Colon (tissue), 2 donors: ENCODE measurements at regions not wholly inside any gene's neighbourhood (a gene's known extent, or its start where the extent isn't known, plus 50 kb on each side); places are given as distances from the start of the nearest gene placed in this dataset.
"Not testable (repeated sequence)": the region's sequence is repeated elsewhere in the genome, so short reads cannot be mapped to it uniquely, and the experiment has no call there.

Experiments
- FAIRE-seq: peaks from 2 replicates; lab custom pipeline; 2012; peaks lifted over from hg19 to GRCh38; lab: Jason Lieb, UNC
- donor health status: control.
- donor health status: control.

DNA sequence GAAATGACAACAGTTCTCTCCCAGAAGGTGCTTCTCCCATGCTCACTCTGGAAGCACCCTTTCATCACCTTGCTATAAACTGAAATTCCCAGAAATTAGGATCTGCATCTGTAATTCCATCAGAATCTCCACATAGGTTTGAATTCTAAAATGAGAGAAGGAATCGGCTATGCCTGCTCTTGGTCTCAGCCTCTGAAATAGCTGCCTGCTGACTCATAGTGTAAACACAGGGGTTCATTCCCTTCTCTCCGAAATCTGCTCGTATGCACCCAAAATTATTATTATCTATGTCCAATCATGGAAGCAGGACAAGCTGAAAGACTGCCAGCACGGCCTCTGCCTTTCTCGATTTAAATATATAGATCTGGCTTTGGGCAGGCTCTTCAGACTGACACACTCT is 74.6 kb upstream of the TAB2 start:
- FAIRE-seq = no peak

GRCh38 chr6:149244105-149244504 is 73.4 kb upstream of the TAB2 start:
- FAIRE-seq = no peak

DNA sequence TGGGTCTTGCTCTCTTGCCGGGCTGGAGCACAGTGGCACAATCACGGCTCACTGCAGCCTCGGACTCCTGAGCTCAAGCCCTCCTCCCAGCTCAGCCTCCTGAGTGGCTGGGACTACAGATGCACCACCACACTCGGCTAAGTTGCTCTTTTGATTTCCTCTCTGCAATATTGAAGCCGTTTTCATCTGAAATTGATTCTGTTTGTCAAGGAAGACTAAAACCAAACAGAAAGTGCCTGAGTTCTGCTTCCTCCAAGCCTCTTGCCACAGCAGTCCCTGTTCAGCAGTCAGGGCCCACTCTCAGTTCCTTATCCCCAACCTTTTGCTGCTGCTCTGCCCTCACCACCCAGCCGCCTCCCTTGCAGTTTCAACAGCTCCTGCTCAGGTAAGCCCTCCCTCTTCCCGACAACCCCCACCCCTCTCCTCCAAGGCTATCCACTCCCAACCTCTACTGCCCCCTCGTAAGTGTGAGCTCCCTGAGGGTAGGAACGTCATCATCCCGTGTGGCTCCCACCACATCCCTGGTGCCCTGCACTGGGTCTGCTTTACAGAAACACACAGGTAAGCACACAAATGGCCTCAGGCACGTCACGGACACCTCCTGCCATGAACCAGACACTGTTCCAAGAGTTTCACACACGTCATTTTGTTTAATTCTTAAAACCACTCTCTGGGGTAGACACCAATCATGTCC is 70.7 kb upstream of the TAB2 start:
- no peak for FAIRE-seq

GRCh38 chr6:149247385-149247763 is 70.1 kb upstream of the TAB2 start:
- no peak for FAIRE-seq

DNA sequence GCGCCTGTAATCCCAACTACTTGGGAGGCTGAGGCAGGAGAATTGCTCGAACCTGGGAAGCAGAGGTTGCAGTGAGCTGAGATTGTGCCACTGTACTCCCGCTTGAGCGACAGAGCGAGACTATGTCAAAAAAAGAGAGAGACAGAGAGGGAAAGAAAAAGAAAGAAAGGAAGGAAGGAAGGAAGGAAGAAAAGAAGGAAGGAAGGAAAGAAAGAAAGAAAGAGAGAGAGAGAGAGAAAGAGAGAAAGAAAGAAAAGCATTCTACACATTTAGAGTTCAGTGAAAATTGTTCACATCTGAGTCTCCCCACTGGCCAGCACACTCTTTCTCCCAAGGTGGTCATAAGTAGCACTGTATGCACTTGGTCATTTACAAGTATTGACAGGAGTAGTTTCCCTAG is 69.2 kb upstream of the TAB2 start:
- FAIRE-seq = not testable (repeated sequence)

- no peak for FAIRE-seq
Measured at GRCh38 chr6:149248693-149249369, 68.7 kb upstream of the TAB2 start.

DNA sequence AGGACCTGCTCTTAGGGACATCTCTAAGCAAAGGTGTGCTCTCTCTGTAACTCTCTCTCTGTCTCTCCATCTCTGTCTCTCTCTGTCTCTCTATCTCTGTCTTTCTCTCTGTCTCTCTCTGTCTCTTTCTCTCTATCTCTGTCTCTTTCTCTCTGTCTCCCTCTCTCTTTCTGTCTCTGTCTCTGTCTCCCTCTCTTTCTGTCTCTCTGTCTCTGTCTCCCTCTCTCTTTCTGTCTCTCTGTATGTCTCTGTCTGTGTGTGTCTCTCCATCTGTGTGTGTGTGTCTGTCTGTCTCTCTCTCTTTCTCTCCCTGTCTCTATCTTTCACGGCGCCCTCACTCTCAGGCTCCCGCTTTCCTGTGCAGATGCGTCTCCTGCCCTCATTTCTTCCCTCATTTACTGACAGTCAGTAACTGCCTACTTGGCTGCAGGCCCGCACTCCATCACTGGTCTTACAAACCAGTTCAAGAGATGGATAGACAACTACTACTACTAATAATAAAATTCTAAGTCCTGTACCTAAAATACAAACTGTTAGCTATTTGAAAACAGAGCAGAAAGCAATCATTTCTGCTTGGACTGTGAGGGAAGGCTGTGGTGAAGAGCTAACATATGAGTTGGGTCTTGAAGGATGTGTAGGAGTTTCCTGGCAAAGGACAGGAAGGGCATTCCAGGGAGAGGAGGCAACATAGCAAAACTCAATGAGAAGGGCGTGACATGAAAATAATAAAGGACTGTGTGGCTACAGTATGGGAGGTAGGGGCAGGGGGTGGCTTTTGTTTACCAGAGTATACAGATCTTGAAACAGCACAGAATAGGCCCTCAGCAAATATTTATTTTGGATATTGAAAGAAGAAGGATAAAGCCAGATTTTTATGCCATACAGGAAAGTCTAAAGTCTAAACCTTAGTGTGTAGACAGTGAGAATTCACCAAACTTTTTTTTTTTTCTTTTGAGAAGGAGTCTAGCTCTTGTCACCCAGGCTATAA is 67.8 kb upstream of the TAB2 start:
- FAIRE-seq = no peak

- FAIRE-seq = no peak
Measured at GRCh38 chr6:149250951-149251350, 66.6 kb upstream of the TAB2 start.

DNA sequence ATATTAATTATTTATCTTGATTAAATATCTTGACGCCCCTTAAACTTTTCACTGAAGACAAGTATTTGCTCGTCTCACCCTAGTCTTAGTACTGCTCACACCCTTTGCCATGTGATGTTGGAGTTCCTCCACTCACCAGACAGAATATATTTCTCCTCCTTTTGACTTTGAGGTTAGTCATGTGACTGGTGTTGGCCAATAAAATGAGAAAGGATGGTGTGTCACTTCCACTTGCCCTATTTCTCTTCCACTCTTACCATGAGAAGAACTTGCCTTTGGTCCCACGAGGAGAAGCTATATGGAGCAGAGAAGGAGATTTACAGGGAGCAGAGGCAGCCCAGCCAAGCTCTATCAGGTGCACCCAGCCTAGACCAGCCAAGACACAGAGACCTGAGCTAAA is 64.9 kb upstream of the TAB2 start:
- no peak for FAIRE-seq

DNA sequence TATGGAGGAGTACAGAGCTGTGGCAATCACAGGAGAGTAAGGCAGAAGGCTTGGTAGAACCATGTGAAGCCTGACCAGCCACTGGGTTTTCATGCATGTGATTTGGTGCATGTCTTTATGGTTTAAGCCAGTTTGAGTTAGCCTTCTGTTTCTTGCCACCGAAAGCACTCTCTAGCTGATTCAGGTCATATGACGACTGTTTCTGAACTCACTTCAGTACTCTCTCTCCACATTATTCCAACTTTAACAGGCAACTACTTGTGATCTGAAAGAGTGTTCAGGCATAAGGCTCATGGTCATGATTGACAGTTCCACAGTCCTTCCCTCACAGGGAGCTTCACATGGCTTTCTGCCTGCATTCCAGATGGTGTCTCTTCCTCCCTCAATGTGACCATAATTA is 63.3 kb upstream of the TAB2 start:
- no peak for FAIRE-seq

- FAIRE-seq = no peak
Measured at GRCh38 chr6:149259753-149260152, 57.8 kb upstream of the TAB2 start.

- no peak for FAIRE-seq
Measured at GRCh38 chr6:149260214-149260874, 57.2 kb upstream of the TAB2 start.

- no peak for FAIRE-seq
Measured at GRCh38 chr6:149261364-149262040, 56.0 kb upstream of the TAB2 start.

DNA sequence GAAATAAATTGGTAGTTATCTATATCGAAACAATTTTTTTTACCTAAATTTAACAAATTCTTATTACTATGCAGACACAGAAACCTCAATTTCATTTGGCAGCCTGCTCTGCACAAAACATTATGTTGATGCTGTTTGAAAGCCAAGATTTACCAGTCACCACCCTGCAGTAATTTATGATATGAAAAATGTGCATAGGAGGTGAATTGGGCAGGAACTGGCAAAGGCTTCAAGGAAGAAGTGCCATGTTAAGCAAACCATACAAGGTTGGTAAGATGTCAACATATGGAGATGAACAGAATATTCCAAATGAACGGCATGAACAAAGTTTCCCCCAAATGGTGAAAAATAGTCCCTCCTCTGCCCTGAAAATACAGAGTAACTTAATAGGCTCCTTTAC is 54.2 kb upstream of the TAB2 start:
- FAIRE-seq = no peak

GRCh38 chr6:149264629-149265028 is 52.9 kb upstream of the TAB2 start:
- FAIRE-seq = no peak

DNA sequence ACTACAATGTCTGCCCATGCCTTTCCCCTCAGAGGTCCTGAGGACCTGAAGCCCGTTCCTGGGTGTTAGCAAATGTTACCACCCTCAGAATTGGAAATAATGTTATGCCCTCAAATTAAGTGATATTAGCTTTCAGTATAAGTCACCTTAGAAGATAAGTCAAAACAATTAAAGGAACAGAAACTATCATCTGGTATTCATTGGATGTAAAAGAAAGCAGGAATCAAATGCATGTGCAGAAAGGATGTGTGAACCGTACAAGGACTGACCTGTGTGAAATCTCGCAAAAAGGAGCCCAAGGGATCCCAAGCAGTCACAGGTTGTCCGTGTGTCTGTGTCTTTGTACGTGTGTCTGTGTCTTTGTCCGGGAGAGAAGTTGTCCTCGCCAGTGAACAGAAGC is 51.6 kb upstream of the TAB2 start:
- FAIRE-seq = no peak

DNA sequence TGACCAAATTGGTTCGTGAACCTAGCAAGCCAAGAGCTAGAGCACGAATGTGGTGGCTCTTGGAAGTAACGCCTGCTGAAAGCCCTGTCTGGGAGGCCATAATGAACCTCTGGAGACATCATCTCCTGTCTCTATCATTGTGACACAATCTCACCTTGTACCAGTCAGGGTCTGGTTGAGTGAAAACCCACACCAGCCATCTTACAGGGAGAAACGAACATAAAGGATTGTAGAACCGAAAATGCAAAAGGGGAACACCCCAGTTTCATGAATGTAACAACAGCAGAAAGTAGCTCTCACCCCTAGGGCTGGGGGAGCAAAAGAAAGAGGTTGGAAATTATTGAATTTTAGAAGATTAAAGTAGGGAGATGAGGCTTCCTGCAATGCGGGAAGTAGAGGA is 50.9 kb upstream of the TAB2 start:
- no peak for FAIRE-seq

- FAIRE-seq = no peak
Measured at GRCh38 chr6:149267072-149267471, 50.4 kb upstream of the TAB2 start.

- FAIRE-seq = no peak
Measured at GRCh38 chr6:149267513-149268043, 49.9 kb upstream of the TAB2 start.
